ENCODE measurements at regions not wholly inside any gene's neighbourhood (a gene's known extent, or its start where the extent isn't known, plus 50 kb on each side); places are given as distances from the start of the nearest gene placed in this dataset.

DNA sequence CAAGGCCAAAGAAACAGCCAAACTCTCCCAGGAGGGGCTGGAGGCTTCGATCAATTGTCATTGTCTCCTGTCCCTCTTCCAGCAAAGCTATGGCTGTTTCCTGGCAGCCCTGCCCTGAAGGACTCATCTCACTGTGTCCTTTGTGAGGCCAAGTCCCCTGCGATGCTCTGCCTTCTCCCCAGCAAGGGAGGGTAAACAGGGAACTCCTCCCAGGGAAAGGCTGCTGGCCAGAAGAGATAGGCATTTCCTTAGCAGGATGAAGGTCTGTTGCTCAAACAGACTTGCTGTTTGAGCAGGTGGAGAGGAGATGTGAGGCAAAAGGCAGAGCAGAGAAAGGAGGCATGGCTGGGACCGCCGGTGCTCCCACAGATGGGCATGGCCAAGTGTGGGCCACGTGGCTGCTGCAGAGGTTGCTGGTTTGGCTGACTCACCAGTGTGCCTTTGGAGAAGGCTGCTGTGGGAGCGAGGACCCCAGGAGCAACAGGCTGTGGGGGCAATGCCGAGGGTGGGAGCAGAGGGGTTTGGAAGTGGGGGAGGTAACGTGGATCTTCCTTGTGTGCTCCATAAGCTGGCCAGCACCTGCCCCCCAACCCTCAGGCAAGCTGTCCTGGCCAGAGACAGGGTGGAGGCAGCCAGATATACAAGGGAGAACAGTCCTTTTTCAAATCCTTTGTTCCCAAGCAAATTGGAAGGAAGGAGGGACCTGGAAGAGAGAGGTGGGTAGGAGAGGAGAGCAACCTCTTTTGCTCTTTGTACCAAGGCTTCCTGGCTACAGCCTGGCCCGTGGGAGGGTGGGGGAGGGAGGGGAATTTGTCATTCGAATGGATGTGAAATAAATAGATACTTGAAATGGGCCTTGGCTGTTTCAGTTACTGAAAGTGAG, 449.8 kb downstream of the SIPA1L2 start:
- TF ChIP-seq, protein P1, sequence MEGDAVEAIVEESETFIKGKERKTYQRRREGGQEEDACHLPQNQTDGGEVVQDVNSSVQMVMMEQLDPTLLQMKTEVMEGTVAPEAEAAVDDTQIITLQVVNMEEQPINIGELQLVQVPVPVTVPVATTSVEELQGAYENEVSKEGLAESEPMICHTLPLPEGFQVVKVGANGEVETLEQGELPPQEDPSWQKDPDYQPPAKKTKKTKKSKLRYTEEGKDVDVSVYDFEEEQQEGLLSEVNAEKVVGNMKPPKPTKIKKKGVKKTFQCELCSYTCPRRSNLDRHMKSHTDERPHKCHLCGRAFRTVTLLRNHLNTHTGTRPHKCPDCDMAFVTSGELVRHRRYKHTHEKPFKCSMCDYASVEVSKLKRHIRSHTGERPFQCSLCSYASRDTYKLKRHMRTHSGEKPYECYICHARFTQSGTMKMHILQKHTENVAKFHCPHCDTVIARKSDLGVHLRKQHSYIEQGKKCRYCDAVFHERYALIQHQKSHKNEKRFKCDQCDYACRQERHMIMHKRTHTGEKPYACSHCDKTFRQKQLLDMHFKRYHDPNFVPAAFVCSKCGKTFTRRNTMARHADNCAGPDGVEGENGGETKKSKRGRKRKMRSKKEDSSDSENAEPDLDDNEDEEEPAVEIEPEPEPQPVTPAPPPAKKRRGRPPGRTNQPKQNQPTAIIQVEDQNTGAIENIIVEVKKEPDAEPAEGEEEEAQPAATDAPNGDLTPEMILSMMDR (IDR thresholded peaks at IDR 0.05) = no peak
- no peak for TF ChIP-seq ZFX (IDR thresholded peaks at IDR 0.05; ENCODE audit: borderline replicate concordance)
- H3K27ac ChIP-seq = no peak overlapping the region

GRCh38 chr1:232178191-232178590, 451.7 kb downstream of the SIPA1L2 start:
- TF ChIP-seq ZFX (IDR thresholded peaks at IDR 0.05; ENCODE audit: borderline replicate concordance) = no peak
- TF ChIP-seq, protein P1 (IDR thresholded peaks at IDR 0.05) = no peak

DNA sequence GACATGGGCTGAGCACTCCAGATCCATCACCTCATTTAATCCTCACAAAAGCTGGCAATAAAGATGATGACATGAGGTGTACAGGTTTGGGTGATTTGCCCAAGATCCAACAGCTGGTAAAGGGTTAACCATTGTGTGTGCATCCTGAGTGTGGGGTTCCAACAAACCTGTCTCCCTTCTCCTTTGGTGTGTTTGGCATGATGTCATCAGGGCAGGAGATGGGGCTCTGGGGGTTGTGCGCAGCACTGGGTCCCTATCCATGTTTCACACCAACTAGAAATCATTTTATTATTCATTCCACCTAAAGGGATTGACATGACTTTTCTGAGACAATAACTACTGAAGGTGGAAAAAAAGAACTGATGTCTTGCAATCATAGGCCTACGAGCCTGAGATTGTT, 452.5 kb downstream of the SIPA1L2 start:
- TF ChIP-seq ZFX (IDR thresholded peaks at IDR 0.05; ENCODE audit: borderline replicate concordance) = no peak
- TF ChIP-seq, protein P1 (IDR thresholded peaks at IDR 0.05) = no peak
- no peak overlapping the region for H3K27ac ChIP-seq

More at GRCh38 chr1:232178191-232178590, 451.7 kb downstream of the SIPA1L2 start:
- no peak overlapping the region for H3K27ac ChIP-seq

DNA sequence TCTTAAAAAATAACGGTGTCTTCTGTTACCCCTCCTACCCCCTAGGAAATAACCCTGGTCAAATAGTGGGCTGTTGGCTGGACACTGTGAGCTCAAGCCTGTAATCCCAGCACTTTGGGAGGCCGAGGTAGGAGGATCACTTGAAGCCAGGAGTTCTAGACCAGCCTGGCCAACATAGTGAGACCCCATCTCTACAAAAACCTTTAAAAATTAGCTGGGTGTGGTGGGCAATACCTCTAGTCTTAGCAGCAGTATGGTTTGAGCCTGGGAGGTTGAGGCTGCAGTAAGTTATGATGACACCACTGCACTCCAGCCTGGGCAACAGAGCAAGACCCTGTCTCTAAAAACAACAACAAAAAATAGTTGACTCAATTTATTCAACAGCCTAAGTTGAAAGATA, 453.7 kb downstream of the SIPA1L2 start:
- no peak for TF ChIP-seq ZFX (IDR thresholded peaks at IDR 0.05; ENCODE audit: borderline replicate concordance)
- no peak overlapping the region for H3K27ac ChIP-seq

- H3K27ac ChIP-seq = no peak overlapping the region
- TF ChIP-seq ZFX (IDR thresholded peaks at IDR 0.05; ENCODE audit: borderline replicate concordance) = no peak
Measured at GRCh38 chr1:232174306-232174705, 455.6 kb downstream of the SIPA1L2 start.

DNA sequence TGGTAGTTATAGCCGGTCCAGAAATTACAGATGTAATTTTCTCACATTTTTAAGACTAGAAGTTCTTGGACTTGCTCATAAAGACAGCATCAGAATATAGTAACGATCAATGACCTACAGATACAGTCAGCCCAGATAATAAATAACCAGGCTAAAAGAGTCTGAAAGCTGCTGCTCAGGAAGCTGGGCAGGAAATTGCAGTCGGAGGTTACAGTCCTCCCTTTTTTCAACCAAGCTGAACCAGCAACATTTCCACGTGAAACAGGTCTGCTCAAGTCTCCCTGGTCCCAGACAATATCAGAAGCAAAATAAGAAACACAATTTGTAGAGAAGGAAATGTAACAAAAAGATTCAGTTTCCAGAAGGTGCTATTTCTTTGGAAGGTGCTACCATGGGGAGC, 457.4 kb downstream of the SIPA1L2 start:
- no peak overlapping the region for H3K27ac ChIP-seq
- TF ChIP-seq ZFX (IDR thresholded peaks at IDR 0.05; ENCODE audit: borderline replicate concordance) = no peak
- TF ChIP-seq, protein P1 (IDR thresholded peaks at IDR 0.05) = no peak

DNA sequence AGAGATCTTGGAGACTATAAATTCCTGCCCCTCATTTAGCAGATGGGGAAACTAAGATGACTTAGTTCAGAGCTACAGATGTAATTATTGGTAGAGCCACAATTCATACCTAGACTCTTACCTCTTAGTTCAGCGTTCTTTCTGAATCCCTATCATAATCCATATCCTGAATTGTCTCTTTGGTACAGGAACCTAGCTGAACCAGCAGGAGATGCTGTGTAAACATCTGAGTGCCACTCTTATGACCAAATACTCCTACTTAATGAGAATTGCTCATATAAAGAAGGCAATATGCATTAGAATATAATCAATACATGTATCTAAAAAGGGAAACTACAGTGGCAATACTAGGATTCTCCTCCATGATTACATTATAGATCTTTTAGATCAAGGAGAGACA, 459.0 kb downstream of the SIPA1L2 start:
- TF ChIP-seq, protein P1 (IDR thresholded peaks at IDR 0.05) = peak; percentile 36
- TF ChIP-seq ZFX (IDR thresholded peaks at IDR 0.05; ENCODE audit: borderline replicate concordance) = no peak
- no peak overlapping the region for H3K27ac ChIP-seq

DNA sequence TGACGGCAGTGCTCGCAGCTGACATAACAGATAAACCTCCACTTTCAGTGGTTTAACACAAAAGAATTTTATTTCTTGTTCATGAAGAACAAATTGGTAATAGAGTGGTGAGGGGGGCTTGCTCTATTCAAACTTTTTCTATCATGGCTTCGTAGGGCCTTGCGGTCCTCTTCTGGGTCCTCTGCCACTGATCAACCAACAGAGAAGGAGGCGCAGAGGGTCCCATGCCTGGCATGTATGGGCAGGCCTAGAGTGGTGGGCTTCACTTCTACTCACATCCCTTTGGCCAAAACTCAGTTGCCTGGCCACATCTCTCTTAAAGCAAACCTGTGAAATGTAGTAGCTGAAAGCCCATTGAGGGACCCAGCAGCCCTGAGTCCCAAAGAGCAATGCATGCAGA, 460.5 kb downstream of the SIPA1L2 start:
- H3K27ac ChIP-seq = no peak overlapping the region
- TF ChIP-seq, protein P1 (IDR thresholded peaks at IDR 0.05) = no peak
- no peak for TF ChIP-seq ZFX (IDR thresholded peaks at IDR 0.05; ENCODE audit: borderline replicate concordance)

Measured in 22Rv1 (cell line).